PC-9 (cell line): ENCODE measurements at regions not wholly inside any gene's neighbourhood (a gene's known extent, or its start where the extent isn't known, plus 50 kb on each side); places are given as distances from the start of the nearest gene placed in this dataset.

ENCODE experiments used
- BruUV-seq: library from RNA; stranded (reverse); fragments of 400-500 nt; replicated peaks from 2 replicates; lab custom pipeline; 2021; lab: Mats Ljungman, UMichigan
- CTCF ChIA-PET: fragments of 300-600 bp; sonication (Branson Sonifier 250); formaldehyde crosslinking; loops from one replicate; lab custom pipeline; 2022; ENCODE audit warnings: antibody characterized with exemption; lab: Charles Lee
- POLR2A ChIA-PET: fragments of 300-600 bp; sonication (Branson Sonifier 250); formaldehyde crosslinking; loops from one replicate; lab custom pipeline; 2022; ENCODE audit warnings: antibody characterized with exemption; ENCODE audit not compliant: unreplicated experiment; lab: Charles Lee
- DNase-seq, 2 experiments: peaks; one replicate each; pipeline versions ENCODE4 v3.0.0 to v3.0.0-alpha.2; 2015 to 2022; ENCODE audit warnings: mixed read lengths in 1 of 2
- H2AFZ ChIP-seq: fragments of 200-600 bp; sonication (generic); 2 replicates; pipeline ENCODE4 v1.8.1; 2017; ENCODE audit warnings: antibody characterized with exemption
- H3F3A ChIP-seq: fragments of 200-600 bp; sonication (generic); 2 replicates; pipeline ENCODE4 v1.8.1; 2017; ENCODE audit warnings: antibody characterized with exemption, mild to moderate bottlenecking, low read depth; ENCODE audit not compliant: insufficient read depth
- H3K27ac ChIP-seq: fragments of 200-600 bp; sonication (generic); 2 replicates; pipeline ENCODE4 v1.6.1; 2016; ENCODE audit warnings: mixed run types
- H3K27me3 ChIP-seq: fragments of 200-600 bp; sonication (generic); 2 replicates; pipeline ENCODE4 v1.6.1; 2016; ENCODE audit warnings: low read depth, mixed run types; ENCODE audit not compliant: insufficient read depth
- H3K36me3 ChIP-seq: fragments of 200-600 bp; sonication (generic); 2 replicates; pipeline ENCODE4 v1.6.1; 2016; ENCODE audit warnings: low read depth, mixed run types
- H3K4me1 ChIP-seq: fragments of 200-600 bp; sonication (generic); replicated peaks from 2 replicates; pipeline ENCODE4 v1.6.1; 2016; ENCODE audit warnings: mixed run types; ENCODE audit not compliant: insufficient read depth
- H3K4me2 ChIP-seq: fragments of 200-600 bp; sonication (generic); 2 replicates; pipeline ENCODE4 v1.6.1; 2017; ENCODE audit warnings: mixed run types
- H3K4me3 ChIP-seq: fragments of 200-600 bp; sonication (generic); 2 replicates; pipeline ENCODE4 v1.6.1; 2016; ENCODE audit warnings: mixed run types
- H3K79me2 ChIP-seq: fragments of 200-600 bp; sonication (generic); 2 replicates; pipeline ENCODE4 v1.6.1; 2017; ENCODE audit warnings: low read depth, mixed run types
- H3K9me2 ChIP-seq: fragments of 200-600 bp; sonication (generic); 2 replicates; pipeline ENCODE4 v1.8.1; 2017; ENCODE audit warnings: mild to moderate bottlenecking; ENCODE audit not compliant: insufficient read depth
- H3K9me3 ChIP-seq: fragments of 200-600 bp; sonication (generic); 2 replicates; pipeline ENCODE4 v1.8.1; 2016; ENCODE audit warnings: low read depth; ENCODE audit not compliant: insufficient read depth
- H4K20me1 ChIP-seq: fragments of 200-600 bp; sonication (generic); 2 replicates; pipeline ENCODE4 v1.8.1; 2017; ENCODE audit not compliant: insufficient read depth
- EZH2 ChIP-seq: fragments of 200-600 bp; sonication (generic); IDR thresholded peaks from 2 replicates; pipeline ENCODE4 v1.8.0; 2017; ENCODE audit warnings: antibody characterized with exemption, low read depth
- intact Hi-C: fragments of 100-400 bp; cut with micrococcal nuclease; formaldehyde crosslinking; loops from one replicate; pipeline ENCODE4 v1.10.0; 2022; ENCODE audit not compliant: unreplicated experiment
- TF ChIP-seq, protein P1 (sequence below): fragments of 200-600 bp; sonication (generic); conservative IDR thresholded peaks from 2 replicates; pipeline ENCODE4 v1.6.1; 2017; ENCODE audit warnings: mixed run types, antibody characterized with exemption, mild to moderate bottlenecking, moderate library complexity

DNA sequence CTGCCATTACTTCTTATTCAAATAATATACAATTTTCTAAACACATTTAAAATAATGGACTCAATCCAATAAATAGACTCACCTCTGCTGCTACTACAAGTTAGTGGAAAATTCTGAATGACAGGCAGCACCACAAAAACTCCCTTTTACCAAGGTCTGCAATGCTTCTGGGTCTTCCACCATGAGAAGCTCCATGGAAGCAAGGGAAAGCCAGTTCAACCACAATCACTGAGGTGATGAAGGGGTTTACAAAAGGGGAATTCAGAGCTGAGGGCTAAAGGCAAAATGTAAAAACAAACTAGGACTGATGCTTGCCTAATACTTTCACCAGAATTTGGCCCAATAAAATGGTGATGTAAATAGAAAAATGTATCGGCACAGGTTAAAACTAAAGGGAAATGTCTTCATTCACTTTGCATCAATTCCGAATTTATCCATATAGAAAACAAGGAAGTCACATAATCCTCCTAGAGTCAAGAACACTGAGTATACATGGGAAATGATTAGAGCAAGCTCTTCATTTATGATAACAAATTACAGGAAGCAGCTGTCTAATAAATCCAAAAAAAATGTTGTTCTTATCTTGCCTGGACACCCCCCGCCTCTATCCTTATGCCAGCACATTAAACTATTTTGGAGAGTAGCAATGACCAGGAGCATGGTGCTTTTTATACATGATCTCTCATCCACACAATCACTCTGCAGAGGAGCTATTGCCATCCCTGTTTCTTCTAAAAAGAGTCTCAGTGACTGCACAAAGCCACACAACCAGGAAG lies 66.3 kb upstream of the NFIB start:
- H3K4me3 ChIP-seq = no peak overlapping the region
- H3K9me2 ChIP-seq = no peaks in the 10 kb centered on the region
- no peak for TF ChIP-seq EZH2
- TF ChIP-seq, protein P1, sequence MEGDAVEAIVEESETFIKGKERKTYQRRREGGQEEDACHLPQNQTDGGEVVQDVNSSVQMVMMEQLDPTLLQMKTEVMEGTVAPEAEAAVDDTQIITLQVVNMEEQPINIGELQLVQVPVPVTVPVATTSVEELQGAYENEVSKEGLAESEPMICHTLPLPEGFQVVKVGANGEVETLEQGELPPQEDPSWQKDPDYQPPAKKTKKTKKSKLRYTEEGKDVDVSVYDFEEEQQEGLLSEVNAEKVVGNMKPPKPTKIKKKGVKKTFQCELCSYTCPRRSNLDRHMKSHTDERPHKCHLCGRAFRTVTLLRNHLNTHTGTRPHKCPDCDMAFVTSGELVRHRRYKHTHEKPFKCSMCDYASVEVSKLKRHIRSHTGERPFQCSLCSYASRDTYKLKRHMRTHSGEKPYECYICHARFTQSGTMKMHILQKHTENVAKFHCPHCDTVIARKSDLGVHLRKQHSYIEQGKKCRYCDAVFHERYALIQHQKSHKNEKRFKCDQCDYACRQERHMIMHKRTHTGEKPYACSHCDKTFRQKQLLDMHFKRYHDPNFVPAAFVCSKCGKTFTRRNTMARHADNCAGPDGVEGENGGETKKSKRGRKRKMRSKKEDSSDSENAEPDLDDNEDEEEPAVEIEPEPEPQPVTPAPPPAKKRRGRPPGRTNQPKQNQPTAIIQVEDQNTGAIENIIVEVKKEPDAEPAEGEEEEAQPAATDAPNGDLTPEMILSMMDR = no peak
- no peak overlapping the region for H3K27ac ChIP-seq
- BruUV-seq = no TSS peak
- no peaks in the 10 kb centered on the region for H3K9me3 ChIP-seq
- no peak for DNase-seq
- intact Hi-C loops = no loop called here
- no peaks in the 10 kb centered on the region for H3K4me1 ChIP-seq
- H3K36me3 ChIP-seq = no peaks in the 10 kb centered on the region
- no peaks in the 10 kb centered on the region for H3K79me2 ChIP-seq
- no peaks in the 10 kb centered on the region for H3F3A ChIP-seq
- no peak overlapping the region for H3K4me2 ChIP-seq
- ChIA-PET POLR2A (no interaction called here), CTCF (no interaction called here)
- no peaks in the 10 kb centered on the region for H3K27me3 ChIP-seq
- no peaks in the 10 kb centered on the region for H4K20me1 ChIP-seq
- H2AFZ ChIP-seq = no peak overlapping the region

GRCh38 chr9:14379280-14379679 lies 65.3 kb upstream of the NFIB start:
- intact Hi-C loops = no loop called here
- no peaks in the 10 kb centered on the region for H3F3A ChIP-seq
- H3K27me3 ChIP-seq = no peaks in the 10 kb centered on the region
- H3K79me2 ChIP-seq = no peaks in the 10 kb centered on the region
- H2AFZ ChIP-seq = no peak overlapping the region
- H3K4me1 ChIP-seq = no peaks in the 10 kb centered on the region
- H3K27ac ChIP-seq = no peak overlapping the region
- H3K4me2 ChIP-seq = no peak overlapping the region
- no peak for TF ChIP-seq EZH2
- TF ChIP-seq, protein P1 = no peak
- POLR2A ChIA-PET = no interaction called here
- no peak for DNase-seq
- CTCF ChIA-PET = no interaction called here
- H4K20me1 ChIP-seq = no peaks in the 10 kb centered on the region
- no peaks in the 10 kb centered on the region for H3K9me3 ChIP-seq
- no peaks in the 10 kb centered on the region for H3K9me2 ChIP-seq
- BruUV-seq = no TSS peak
- H3K36me3 ChIP-seq = no peaks in the 10 kb centered on the region
- no peak overlapping the region for H3K4me3 ChIP-seq

DNA sequence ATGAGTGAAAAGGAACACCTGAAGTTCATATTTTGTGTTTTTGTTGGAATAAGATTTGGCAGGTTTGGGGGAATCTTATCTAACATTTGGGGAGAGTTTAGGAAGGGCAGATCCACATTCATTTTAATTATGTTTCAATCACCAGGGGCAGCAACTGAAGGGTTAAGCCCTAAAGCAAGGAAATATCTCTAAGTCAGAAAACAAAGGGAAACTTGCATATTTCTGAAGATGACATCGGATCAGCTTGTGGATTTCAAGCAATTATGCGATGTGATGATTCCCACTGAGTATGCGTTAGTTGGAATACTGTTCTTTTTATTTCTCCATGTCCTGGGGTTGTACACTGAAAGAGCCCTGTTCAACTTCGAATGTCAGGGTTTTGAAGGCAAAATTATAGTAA lies 59.8 kb upstream of the NFIB start:
- Histone ChIP-seq H3K4me1 (peaks cover 21% of the 10 kb centered on the region), H3K36me3 (no peaks in the 10 kb centered on the region), H3K9me2 (no peaks in the 10 kb centered on the region), H3K4me2 (no peak overlapping the region), H4K20me1 (no peaks in the 10 kb centered on the region), H3K9me3 (no peaks in the 10 kb centered on the region), H3K27ac (no peak overlapping the region), H2AFZ (no peak overlapping the region), H3F3A (peaks cover 13% of the 10 kb centered on the region; the same call in 1 of the 2 replicates), H3K4me3 (no peak overlapping the region), H3K79me2 (no peaks in the 10 kb centered on the region), H3K27me3 (no peaks in the 10 kb centered on the region)
- ChIA-PET POLR2A (no interaction called here), CTCF (no interaction called here)
- no peak for DNase-seq
- BruUV-seq = no TSS peak
- intact Hi-C loops = no loop called here
- TF ChIP-seq, protein P1 = no peak
- no peak for TF ChIP-seq EZH2
